Limb (tissue), 2 donors: ENCODE measurements at regions not wholly inside any gene's neighbourhood (a gene's known extent, or its start where the extent isn't known, plus 50 kb on each side); places are given as distances from the start of the nearest gene placed in this dataset.
A peak's percentile ranks its signal among the peaks of the same experiment; 100 is the strongest.

ENCODE experiments used
- DNase-seq, 2 donors: peaks; one replicate each; pipeline ENCODE4 v3.0.0-alpha.2; 2016; ENCODE audit errors: extremely low spot score in 2 of 2

DNA sequence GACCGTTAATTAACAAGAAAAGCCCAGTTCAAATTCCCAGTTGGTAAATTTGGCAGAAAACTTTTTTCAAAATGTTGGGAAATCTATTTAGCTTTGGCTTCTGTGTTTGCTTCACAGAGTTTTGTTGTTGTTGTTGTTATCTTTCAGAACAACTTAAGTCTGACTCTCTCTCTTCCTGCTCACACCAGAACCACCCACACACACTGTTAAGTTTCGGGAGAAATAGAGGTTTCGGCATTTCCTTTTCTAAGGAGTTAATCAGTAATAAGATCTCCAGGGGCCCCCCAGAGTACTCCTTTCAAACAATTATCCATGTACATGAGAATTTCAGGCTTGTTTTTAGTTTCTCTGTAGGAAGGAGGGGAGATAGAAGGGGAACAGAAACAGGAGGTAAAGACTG, 106.2 kb upstream of the PTCHD1 start:
- DNase-seq, result no peak

DNA sequence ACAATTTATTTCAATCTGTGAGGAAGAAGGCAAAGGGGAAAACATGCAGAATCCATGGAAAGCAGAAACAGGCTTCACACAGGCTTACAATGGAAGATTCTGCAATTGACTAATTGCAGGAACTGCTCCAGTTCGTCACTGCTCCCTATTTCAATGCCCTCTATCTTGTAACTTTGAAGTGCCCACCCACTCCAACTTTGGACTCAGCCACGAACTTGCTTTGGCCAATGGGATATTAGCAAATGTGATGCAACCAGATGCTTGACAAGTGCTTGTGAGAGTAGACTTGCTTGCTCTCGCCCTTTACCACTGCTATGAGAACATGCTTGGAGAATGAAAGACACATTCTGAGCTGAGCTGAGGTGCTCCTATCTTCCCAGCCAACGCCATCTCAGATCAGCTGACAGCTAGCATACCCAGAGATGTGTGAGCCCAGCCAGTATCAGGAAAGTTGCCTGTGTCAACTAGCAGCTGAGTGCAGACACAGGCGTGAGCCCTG, 105.7 kb upstream of the PTCHD1 start:
- peak in 1 of 2 donors; percentile 18 for DNase-seq

GRCh38 chrX:23235051-23235450, 99.6 kb upstream of the PTCHD1 start:
- no peak for DNase-seq

DNA sequence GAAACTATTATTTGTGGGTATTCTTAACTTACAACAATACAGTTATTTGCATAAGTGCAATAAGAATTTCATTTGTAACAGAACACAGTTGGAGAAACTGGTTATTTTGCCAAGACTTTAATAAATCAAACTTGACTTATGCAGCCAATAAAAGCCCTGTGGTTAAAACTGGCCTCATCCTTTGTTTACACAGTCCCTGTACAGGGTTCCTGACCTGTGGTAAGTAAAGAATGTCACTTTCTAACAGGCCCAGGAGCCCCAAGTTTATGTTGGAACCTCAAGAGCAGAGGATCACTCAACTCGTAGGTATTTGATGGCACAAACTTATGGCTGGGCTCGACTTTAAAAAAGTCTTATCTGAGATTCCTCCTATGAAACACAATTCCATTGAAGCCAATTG, 88.6 kb upstream of the PTCHD1 start:
- DNase-seq, result no peak

- no peak for DNase-seq
These were observed 86.5 kb upstream of the PTCHD1 start for GRCh38 chrX:23248187-23248586.

DNA sequence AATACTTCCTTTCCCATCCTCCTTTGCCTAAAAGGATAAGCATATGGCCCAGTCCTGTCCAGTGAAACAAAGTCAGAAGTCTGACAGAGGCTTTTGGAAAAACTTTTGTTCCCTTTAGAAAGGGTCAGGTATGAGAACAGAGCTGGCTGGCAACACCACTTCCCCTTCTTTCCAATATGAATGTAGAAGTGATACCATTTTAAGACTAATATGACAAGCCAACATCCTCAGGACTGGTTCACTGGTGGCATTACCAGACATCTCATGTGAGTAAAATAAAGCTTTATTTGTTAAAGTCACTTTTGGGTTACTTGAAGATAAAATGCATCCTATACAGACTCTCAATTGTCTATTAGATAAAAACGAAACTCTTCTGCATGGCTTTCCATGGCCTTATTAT, 83.6 kb upstream of the PTCHD1 start:
- no peak for DNase-seq

GRCh38 chrX:23263892-23264291, 70.8 kb upstream of the PTCHD1 start:
- no peak for DNase-seq

- DNase-seq, result no peak
These were observed 64.7 kb upstream of the PTCHD1 start for GRCh38 chrX:23269923-23270322.

DNA sequence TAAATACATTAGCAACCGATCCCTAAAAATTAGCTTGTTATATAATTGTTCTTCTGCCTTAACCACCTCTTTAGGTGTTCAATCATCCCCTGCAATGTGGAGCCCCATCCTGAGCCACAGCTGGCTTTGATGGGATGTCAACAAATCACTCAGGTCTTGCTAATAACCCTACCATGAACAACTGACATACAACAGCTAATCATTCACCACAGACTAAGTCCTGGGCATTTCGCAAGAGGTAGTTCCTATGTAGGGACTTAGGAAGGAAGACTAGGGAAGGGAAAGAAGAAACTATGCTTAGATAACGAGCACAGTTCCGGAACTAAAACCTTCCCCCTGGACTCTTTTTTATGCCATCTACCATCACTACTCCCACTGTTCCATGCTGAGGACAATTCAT, 63.6 kb upstream of the PTCHD1 start:
- no peak for DNase-seq

- DNase-seq, result no peak
These were observed 58.2 kb upstream of the PTCHD1 start for GRCh38 chrX:23276475-23276874.
